ENCODE measurements at regions not wholly inside any gene's neighbourhood (a gene's known extent, or its start where the extent isn't known, plus 50 kb on each side); places are given as distances from the start of the nearest gene placed in this dataset.

DNA sequence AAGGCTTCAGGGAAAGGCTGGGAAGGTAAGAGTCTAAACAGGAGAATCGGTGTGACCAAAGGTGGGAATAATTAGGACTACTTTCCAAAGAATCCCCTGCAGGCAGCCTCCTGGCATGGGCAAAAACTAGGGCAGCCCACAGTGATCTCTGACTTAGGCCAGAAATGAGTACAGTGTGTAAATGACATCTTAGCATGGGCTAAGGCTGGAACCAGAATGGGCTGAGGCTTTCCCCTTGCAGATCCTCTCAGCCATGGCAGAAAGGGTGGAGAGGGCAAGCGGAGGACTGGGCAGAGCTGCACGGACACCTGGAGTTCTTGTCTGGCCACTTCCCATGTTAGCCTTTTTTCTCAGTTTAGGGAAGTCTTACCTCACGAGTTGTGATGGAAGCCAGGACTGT, 69.9 kb upstream of the FOXQ1 start:
- Histone ChIP-seq H4K20me1 (ENCODE audit: insufficient read depth, low read length) (no peaks in the 10 kb centered on the region), H3K9ac (ENCODE audit: insufficient read depth, low read length, poor library complexity, severe bottlenecking) (no peak overlapping the region), H3K27ac (ENCODE audit: low read depth in 1 of 2, low read length in 2 of 2) (no peak overlapping the region), H3K4me2 (replicated peaks; ENCODE audit: extremely low read depth, low read length, poor library complexity, severe bottlenecking) (no peak overlapping the region), H3K4me3 (replicated peaks in 1 of 3; ENCODE audit: low read depth in 2 of 3, low read length in 3 of 3) (no peak overlapping the region), H3K36me3 (replicated peaks in 1 of 2; ENCODE audit: control insufficient read depth in 1 of 2, insufficient read depth in 2 of 2, low read length in 2 of 2) (no peaks in the 10 kb centered on the region), H2AFZ (ENCODE audit: insufficient read depth, low read depth, low read length, poor library complexity, severe bottlenecking) (no peak overlapping the region), H3K79me2 (ENCODE audit: insufficient read depth, low read length) (no peaks in the 10 kb centered on the region), H3K27me3 (ENCODE audit: control insufficient read depth in 2 of 2, insufficient read depth in 2 of 2, low read length in 2 of 2) (no peaks in the 10 kb centered on the region), H3K9me3 (replicated peaks in 1 of 2; ENCODE audit: control insufficient read depth in 1 of 2, insufficient read depth in 1 of 2, low read length in 2 of 2) (no peaks in the 10 kb centered on the region), H3K4me1 (ENCODE audit: control insufficient read depth in 1 of 2, insufficient read depth in 2 of 2, low read length in 2 of 2) (no peaks in the 10 kb centered on the region)
- Mint-ChIP-seq H3K9me3 (no peaks in the 10 kb centered on the region), H3K27ac (no peak overlapping the region), H3K36me3 (no peaks in the 10 kb centered on the region), H3K4me1 (no peaks in the 10 kb centered on the region), H3K27me3 (ENCODE audit: low read depth in 3 of 3) (peaks cover 9 to 12% (median 10%) of the 10 kb centered on the region in 3 donors), H3K4me3 (no peak overlapping the region)
- DNase-seq = no peak
- 96% methylated on average over 4 of the region's 4 CpGs for whole genome bisulfite sequencing (ENCODE audit: insufficient coverage)
- intact Hi-C loops (cut with micrococcal nuclease) = no loop called here
- TF ChIP-seq, protein P1, sequence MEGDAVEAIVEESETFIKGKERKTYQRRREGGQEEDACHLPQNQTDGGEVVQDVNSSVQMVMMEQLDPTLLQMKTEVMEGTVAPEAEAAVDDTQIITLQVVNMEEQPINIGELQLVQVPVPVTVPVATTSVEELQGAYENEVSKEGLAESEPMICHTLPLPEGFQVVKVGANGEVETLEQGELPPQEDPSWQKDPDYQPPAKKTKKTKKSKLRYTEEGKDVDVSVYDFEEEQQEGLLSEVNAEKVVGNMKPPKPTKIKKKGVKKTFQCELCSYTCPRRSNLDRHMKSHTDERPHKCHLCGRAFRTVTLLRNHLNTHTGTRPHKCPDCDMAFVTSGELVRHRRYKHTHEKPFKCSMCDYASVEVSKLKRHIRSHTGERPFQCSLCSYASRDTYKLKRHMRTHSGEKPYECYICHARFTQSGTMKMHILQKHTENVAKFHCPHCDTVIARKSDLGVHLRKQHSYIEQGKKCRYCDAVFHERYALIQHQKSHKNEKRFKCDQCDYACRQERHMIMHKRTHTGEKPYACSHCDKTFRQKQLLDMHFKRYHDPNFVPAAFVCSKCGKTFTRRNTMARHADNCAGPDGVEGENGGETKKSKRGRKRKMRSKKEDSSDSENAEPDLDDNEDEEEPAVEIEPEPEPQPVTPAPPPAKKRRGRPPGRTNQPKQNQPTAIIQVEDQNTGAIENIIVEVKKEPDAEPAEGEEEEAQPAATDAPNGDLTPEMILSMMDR (IDR thresholded peaks at IDR 0.05) = no peak

- Histone ChIP-seq H2AFZ (ENCODE audit: insufficient read depth, low read depth, low read length, poor library complexity, severe bottlenecking) (no peak overlapping the region), H3K27me3 (ENCODE audit: control insufficient read depth in 2 of 2, insufficient read depth in 2 of 2, low read length in 2 of 2) (no peaks in the 10 kb centered on the region), H3K4me2 (replicated peaks; ENCODE audit: extremely low read depth, low read length, poor library complexity, severe bottlenecking) (no peak overlapping the region), H4K20me1 (ENCODE audit: insufficient read depth, low read length) (no peaks in the 10 kb centered on the region), H3K4me1 (ENCODE audit: control insufficient read depth in 1 of 2, insufficient read depth in 2 of 2, low read length in 2 of 2) (no peaks in the 10 kb centered on the region), H3K9me3 (replicated peaks in 1 of 2; ENCODE audit: control insufficient read depth in 1 of 2, insufficient read depth in 1 of 2, low read length in 2 of 2) (no peaks in the 10 kb centered on the region), H3K9ac (ENCODE audit: insufficient read depth, low read length, poor library complexity, severe bottlenecking) (no peak overlapping the region), H3K4me3 (replicated peaks in 1 of 3; ENCODE audit: low read depth in 2 of 3, low read length in 3 of 3) (no peak overlapping the region), H3K36me3 (replicated peaks in 1 of 2; ENCODE audit: control insufficient read depth in 1 of 2, insufficient read depth in 2 of 2, low read length in 2 of 2) (no peaks in the 10 kb centered on the region), H3K79me2 (ENCODE audit: insufficient read depth, low read length) (no peaks in the 10 kb centered on the region), H3K27ac (ENCODE audit: low read depth in 1 of 2, low read length in 2 of 2) (no peak overlapping the region)
- H3K9me3 Mint-ChIP-seq = no peaks in the 10 kb centered on the region
- no peaks in the 10 kb centered on the region for H3K4me1 Mint-ChIP-seq
- TF ChIP-seq, protein P1 (IDR thresholded peaks at IDR 0.05) = no peak
- H3K36me3 Mint-ChIP-seq = no peaks in the 10 kb centered on the region
- no peak overlapping the region for H3K4me3 Mint-ChIP-seq
- no peak for DNase-seq
- WGBS (ENCODE audit: insufficient coverage) = no CpG with 5 or more reads among the region's 2 CpGs
- peaks cover 7 to 14% (median 10%) of the 10 kb centered on the region in 3 donors for H3K27me3 Mint-ChIP-seq (ENCODE audit: low read depth in 3 of 3)
- intact Hi-C loops (cut with micrococcal nuclease) = no loop called here
- no peak overlapping the region for H3K27ac Mint-ChIP-seq
Observed at GRCh38 chr6:1240766-1241318, 71.1 kb upstream of the FOXQ1 start.
